LoVo (cell line): ENCODE measurements at regions not wholly inside any gene's neighbourhood (a gene's known extent, or its start where the extent isn't known, plus 50 kb on each side); places are given as distances from the start of the nearest gene placed in this dataset.
"Not testable (repeated sequence)": the region's sequence is repeated elsewhere in the genome, so short reads cannot be mapped to it uniquely, and the experiment has no call there.

Experiments
- DNase-seq: peaks from one replicate; pipeline ENCODE4 v3.0.0-alpha.2; 2016; ENCODE audit warnings: low spot score

DNA sequence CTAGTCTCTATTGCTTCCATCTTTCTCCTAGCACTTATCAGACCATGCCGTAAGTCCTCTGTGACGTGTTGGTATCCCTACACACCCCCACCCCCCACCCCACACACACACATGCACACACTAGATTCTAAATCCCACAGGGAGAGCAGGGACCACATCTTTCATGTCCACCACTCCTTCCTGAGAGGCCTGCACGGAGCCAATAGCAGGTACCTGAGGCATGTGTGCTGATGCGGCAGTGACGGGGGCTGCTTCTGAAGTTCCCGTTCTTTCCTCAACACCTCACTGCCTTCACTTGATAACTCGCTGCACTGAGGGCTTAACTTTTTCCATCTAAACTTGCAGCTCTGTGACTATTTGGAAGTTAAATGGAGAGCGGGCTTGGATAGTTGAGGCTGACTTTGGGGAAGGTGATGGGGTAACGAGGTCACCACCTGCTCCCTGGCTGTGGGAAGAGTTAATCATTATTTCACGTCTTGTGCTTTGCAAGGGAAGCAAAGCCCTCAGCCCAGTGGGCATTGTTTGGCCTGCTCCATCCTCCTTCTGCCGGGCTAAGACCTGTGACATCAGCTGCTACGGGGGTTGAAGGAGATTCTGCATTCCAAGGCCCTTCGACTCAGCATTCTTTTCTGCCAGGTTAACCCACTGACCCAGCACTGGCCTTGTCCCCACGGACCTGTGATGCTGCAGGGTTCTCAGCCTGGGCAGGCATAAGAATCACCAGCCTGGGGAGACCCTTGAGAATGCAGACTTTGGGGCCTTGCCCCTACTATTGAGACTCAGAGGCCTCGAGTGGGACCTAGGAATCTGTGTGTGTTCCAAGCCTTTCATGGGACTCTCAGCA is 187.8 kb downstream of the ANKRD60 start:
- no peak for DNase-seq

DNA sequence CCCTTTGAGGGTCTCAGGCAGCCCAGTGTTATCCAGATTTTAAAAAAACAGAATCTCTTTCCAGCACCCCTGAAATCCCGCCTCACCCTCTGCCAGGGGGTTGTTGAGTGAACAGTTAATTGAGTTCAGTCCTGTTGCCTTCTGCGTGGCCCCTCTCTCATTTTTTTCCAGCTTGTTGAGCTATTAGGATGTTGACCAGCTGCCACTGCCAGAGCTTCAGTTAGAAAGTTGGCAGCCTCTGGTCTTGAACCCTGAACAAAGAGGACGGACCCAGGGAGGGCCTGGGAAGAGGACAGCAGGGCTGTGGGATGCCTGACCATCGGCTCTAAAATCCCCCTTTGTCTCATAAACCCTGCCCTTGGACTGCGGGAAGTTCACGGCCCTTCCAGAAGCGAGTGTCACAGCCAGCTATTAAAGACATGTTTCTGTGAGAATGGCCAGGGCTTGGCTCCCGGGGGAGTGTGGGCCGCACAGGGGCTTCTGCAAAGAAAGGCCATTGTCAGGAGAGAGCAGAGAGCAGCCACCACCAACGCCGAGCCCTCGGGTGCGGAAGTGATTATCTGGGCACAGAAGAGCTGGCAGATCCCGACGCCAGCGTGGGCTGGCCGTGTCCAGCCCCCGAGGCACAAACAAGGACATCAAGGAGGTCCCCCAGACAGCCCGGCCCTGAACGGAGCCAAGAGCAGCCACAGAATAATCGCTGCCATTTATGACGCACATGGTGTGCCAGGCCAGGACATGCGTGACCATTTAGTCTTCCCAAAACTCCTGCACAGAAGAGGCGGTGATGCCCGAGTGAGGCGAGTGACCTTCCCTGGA is 189.0 kb downstream of the ANKRD60 start:
- DNase-seq: no peak

DNA sequence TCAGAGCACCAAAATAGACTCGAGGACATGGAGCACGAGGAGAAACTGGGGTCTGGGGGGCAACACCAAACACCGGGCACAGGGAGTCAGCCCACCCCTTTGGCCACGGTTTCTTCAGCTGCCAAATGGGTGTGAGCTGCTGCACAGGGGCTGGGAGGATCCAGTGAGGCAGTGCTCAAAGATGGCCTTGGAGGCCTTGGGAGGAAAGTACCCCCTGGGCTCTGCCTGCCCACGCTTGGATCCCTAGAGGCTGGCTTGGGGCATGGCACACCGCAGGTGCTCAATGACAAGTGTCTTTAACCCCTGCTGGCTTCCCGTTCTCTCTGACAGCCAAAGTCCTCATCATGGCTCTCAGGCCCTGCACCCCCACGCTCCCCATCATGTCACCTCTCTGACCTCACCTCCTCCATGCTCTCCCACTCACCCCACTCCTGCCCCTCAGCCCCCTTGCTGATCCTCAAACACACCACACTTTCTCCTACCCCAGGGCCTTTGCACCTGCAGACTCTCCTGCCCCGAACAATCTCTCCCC is 190.3 kb downstream of the ANKRD60 start:
- DNase-seq: no peak

GRCh38 chr20:58037631-58038030 is 190.8 kb downstream of the ANKRD60 start:
- no peak for DNase-seq

DNA sequence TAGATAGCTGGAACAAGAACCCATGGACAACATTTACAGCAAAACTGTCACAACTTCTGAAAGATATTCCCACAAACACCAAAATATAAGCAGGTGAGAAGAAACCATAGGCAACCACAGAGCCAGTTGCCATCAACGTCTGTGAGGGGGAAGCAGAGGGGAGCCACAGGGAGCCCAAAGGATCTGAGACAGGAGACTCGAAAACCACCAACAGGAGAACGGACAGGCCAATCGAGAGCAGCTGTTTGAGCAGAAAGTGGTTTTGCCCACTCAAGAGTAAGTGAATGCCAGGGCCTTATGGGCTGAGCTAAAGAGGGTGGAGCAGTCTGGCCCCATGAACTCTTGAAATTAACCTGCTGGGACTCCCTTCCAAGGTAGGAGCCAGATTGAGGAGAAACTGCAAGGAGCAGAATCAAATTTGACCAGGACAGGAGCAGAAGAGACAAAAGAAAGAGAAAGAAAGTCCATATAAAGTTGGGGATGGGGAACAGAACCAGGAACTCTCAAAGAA is 195.4 kb downstream of the ANKRD60 start:
- DNase-seq: no peak

DNA sequence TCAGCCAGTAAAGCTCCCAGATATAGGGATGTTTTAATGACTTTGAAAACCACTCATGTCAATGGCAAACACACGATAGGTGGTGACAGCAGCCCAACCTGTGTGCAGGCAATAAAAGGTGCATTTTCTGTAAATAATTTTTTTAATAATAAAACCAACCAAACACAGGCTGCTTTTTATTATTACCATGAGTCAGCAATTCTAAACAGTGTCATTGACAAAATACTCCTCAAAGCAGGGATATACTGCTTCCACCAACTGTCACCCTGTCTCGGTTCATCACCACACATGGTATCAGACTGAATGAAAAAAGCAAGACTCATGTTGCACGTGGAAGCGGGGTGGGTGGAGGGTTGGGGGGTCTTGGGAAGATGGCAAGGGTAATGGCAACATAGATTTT is 195.9 kb downstream of the ANKRD60 start:
- DNase-seq: no peak

GRCh38 chr20:58031350-58031749 is 197.1 kb downstream of the ANKRD60 start:
- not testable (repeated sequence) for DNase-seq

GRCh38 chr20:58028123-58028522 is 200.3 kb downstream of the ANKRD60 start:
- no peak for DNase-seq

DNA sequence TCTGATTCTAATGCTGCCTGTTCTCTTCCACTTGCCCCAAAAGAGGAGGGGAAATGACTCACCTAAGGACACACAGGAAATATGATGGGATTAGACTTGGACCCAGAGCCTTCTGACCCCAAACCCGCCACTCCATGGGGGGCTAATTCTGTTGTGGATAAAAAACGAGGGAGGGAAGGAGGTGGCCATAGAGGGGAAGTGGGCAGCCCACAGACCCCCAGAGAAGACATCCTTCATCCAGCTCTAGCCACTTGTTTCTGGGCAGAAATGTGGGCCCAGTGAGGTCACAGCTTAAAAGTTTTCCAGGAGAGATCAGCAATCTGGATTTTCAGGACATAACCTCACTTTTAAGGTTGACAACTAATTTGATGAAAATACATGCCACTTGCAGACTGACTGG is 202.1 kb downstream of the ANKRD60 start:
- DNase-seq: no peak

- DNase-seq: no peak
Measured at GRCh38 chr20:58025233-58025632, 203.2 kb downstream of the ANKRD60 start.

- DNase-seq: no peak
Measured at GRCh38 chr20:58024241-58024721, 204.2 kb downstream of the ANKRD60 start.

DNA sequence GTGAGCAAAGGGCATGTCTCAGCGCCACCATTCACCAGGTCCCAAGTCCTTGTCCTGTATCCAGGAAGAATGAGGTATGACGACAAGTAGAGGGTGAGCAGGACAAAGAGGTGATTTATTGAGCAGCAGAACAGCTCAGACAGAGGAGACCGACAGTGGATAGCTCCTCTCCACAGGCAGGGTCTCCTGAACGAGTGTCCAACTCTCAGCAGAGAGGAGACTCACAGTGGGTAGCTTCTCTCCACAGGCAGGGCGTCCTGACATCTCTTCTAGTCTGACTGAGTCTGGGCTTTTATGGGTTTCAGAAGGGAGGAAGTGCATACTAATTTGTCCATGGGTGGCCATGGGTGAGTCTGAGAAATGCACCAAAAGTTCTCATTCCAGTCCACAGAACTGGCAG is 204.7 kb downstream of the ANKRD60 start:
- DNase-seq: no peak

DNA sequence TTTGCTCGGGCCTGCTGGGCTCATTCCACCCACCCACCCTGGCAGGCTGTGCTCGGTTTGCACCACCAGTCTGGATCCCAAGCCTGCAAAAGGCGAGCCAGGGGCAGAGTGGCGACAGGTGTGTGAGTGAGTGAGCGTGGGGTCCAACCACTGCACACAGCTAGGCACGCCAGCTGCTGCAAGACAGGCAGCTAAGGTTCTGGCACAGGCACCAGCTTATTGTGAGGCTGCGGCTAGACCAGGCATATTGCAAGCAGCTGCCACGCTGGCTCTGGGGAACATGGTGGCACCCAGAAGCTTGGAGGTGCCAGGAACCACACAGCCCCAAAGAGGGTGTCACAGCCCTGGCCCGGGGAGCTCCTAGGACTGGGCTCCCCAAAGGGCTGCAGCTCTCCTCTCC is 205.1 kb downstream of the ANKRD60 start:
- DNase-seq: no peak

DNA sequence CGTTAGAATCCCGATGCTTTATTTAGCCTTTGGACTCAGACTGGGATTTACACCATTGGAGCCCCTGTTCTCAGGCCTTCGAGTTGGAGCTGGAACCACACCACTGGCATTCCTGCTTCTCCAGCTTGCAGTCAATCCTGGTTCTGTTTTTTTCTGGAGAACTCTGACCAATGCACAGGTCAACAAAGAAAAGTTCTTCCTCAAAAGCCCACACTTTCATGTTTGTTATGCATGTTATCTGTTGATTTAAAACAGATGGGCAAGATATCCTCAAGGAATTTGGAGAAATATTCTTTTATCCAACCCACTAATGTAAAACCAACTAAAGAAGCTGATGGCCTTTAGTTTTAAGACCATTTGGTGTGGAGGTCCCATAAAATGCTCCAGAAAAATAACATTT is 205.7 kb downstream of the ANKRD60 start:
- no peak for DNase-seq

DNA sequence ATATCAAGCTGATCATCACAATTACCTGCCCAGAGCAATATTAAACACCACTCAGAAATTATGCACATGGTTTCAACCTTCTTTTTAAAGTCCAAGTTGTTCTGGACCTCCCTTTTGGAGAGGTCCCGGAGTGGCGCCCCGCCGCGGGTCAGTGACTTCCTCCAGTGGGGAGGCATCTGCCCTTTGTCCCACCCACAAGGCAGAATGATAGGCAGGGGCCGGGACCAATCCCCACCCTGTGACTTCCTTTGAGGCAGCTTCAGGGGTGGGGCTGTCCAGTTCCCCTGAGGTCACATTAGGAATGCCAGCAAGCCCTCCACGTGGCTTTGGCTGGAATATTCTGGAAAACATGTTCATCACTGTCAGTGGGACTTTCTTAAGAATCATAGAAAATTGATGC is 207.0 kb downstream of the ANKRD60 start:
- no peak for DNase-seq

DNA sequence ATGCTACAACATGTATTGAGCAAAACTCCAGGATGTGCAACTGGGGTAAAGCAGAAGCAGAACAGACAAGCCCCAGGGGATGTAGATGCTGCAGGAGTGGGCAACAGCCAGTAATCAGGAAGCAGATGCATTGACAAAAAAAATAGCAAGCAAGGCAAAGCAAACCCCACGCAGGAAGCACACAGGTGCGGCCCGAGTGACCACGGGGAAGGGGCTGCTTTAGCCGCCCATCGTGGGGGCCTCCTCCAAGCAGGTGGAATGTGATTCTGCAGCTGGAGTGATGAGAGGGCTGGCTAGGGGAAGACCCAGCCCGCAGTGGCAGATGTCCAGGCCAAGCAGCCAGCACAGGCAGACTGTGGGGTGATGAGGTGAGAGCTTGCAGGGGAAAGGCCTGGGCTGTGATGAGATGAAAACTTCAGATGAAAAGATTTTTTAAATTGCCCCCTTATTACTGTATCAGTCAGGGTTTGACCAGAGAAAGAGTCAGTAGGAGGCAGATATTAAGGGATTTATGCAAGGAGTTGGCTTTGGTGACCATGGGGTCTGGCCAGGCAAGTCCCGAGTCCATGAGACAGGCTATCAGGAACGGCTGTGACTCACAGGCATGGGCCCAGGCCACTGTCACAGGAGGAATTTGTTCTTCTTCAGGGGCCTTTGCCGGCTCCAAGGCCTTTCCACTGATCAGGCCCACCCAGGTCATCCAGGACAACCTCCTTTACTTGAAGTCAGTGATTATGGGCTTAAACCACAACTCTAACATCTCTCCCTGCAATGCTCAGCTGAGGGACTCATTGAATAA is 207.6 kb downstream of the ANKRD60 start:
- DNase-seq: no peak

DNA sequence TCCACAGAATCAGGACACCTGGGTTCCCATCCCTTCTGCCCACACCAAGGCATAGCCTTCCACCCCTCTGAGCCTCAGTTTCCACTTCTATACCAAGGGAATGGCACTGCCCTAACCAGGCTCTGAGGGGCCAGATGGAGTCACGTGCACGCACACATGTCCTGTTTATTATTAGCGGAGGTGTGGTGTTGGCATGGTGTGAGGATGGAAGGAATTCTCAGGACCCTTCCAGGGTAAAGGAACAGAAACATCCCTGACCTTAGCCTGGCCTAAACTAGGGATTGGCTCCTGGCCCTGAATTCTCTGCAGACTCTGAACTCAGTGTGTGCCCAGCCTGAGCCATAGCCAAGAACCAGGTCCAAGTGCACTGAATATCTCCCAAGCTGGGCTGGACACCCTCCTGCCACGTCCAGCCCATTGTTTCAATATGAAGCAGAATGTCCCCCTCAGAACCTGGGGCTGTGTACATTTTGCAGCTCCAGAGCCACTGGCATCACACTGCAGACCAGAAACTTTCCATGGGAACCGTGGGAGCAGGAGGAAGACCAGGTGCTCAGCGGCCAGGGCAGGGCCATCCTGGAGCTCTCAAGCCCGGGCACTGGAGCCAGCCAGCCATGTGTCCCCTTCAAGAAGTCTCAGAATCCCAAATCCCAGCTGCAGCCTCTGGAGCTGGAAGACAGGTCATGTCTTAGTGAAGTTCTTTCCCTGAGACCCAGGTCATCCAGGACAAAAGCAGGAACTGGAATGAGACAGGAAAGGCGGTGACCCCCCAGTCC is 208.4 kb downstream of the ANKRD60 start:
- DNase-seq: no peak

- DNase-seq: no peak
Measured at GRCh38 chr20:58019027-58019849, 209.2 kb downstream of the ANKRD60 start.

GRCh38 chr20:58018590-58018989 is 209.9 kb downstream of the ANKRD60 start:
- no peak for DNase-seq

DNA sequence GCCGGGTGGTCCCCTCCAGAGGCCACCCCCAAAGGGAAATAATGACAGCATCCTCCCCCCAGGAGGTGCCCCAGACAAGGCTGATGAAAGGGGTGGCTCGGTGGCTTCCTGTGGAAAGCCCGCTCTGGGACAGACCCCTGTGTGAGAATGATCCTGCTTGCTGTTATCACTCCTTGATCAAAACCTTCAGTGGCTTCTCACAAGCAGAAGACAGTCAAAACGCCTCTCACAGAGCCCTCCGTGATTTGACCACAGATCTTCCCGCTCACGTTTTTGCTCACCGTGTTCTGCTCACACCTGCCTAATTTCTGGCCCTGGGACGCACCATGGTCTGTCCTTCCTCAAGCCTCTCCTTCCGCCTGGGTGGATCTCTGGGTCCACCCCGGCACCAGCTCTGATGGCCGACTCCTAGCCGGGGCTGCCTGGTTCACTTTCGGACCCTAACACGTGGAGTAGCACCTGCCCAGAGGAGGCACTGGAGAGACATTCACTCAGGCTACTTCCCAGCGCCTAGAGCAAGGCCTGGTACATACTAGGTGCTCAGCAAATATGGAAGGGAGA is 210.4 kb downstream of the ANKRD60 start:
- DNase-seq: no peak
